GM06990 (cell line): ENCODE measurements at regions not wholly inside any gene's neighbourhood (a gene's known extent, or its start where the extent isn't known, plus 50 kb on each side); places are given as distances from the start of the nearest gene placed in this dataset.

Experiments
- DNase-seq: peaks from one replicate; pipeline ENCODE4 v3.0.0-alpha.2; 2011; ENCODE audit not compliant: insufficient read length; ENCODE audit errors: extremely low read depth
- H3K27me3 ChIP-seq: replicated peaks from 2 replicates; pipeline ENCODE4 v1.6.0; 2011; ENCODE audit warnings: low read length; ENCODE audit not compliant: control insufficient read depth, insufficient read depth
- H3K36me3 ChIP-seq: 2 replicates; pipeline ENCODE4 v1.5.1; 2011; ENCODE audit warnings: low read length; ENCODE audit not compliant: control insufficient read depth, insufficient read depth
- H3K4me3 ChIP-seq: replicated peaks from 2 replicates; pipeline ENCODE4 v1.5.1; 2011; ENCODE audit warnings: low read depth, mild to moderate bottlenecking, control low read depth, low read length
- CTCF ChIP-seq: IDR thresholded peaks from 2 replicates; pipeline ENCODE4 v1.5.1; 2011; ENCODE audit warnings: low read length, control low read depth, mild to moderate bottlenecking, inconsistent platforms; ENCODE audit not compliant: insufficient read depth, poor library complexity, severe bottlenecking

GRCh38 chr1:5525597-5526384, 466.4 kb downstream of the NPHP4 start:
- Histone ChIP-seq H3K36me3 (no peaks in the 10 kb centered on the region), H3K27me3 (no peaks in the 10 kb centered on the region; the same call in 1 of the 2 replicates), H3K4me3 (no peak overlapping the region)
- TF ChIP-seq CTCF = no peak
- no peak for DNase-seq

GRCh38 chr1:5522531-5523145, 469.6 kb downstream of the NPHP4 start:
- Histone ChIP-seq H3K36me3 (no peaks in the 10 kb centered on the region), H3K27me3 (no peaks in the 10 kb centered on the region), H3K4me3 (no peak overlapping the region)
- TF ChIP-seq CTCF = no peak
- DNase-seq = no peak

GRCh38 chr1:5519366-5520135, 472.7 kb downstream of the NPHP4 start:
- DNase-seq = no peak
- H3K27me3 ChIP-seq = no peaks in the 10 kb centered on the region
- no peaks in the 10 kb centered on the region for H3K36me3 ChIP-seq
- TF ChIP-seq CTCF = no peak
- H3K4me3 ChIP-seq = no peak overlapping the region

- H3K4me3 ChIP-seq = no peak overlapping the region
- no peak for TF ChIP-seq CTCF
- H3K27me3 ChIP-seq = no peaks in the 10 kb centered on the region
- DNase-seq = no peak
- no peaks in the 10 kb centered on the region for H3K36me3 ChIP-seq
Observed at GRCh38 chr1:5516756-5517155, 475.5 kb downstream of the NPHP4 start.

- H3K27me3 ChIP-seq = no peaks in the 10 kb centered on the region; the same call in 1 of the 2 replicates
- no peak for TF ChIP-seq CTCF
- DNase-seq = no peak
- H3K4me3 ChIP-seq = no peak overlapping the region
- no peaks in the 10 kb centered on the region for H3K36me3 ChIP-seq
Observed at GRCh38 chr1:5515501-5515900, 476.7 kb downstream of the NPHP4 start.
